Retinal pigment epithelial cell (primary cell): ENCODE measurements at regions not wholly inside any gene's neighbourhood (a gene's known extent, or its start where the extent isn't known, plus 50 kb on each side); places are given as distances from the start of the nearest gene placed in this dataset.

ENCODE experiments used
- DNase-seq: peaks from one replicate; pipeline ENCODE4 v3.0.0-alpha.2; 2010; ENCODE audit warnings: low read depth
- H3K4me3 ChIP-seq: 2 replicates; pipeline ENCODE4 v1.5.1; 2011; ENCODE audit warnings: mild to moderate bottlenecking, low read length, control low read depth, moderate library complexity
- TF ChIP-seq, protein P1 (sequence below): conservative IDR thresholded peaks from 2 replicates; pipeline ENCODE4 v1.5.1; 2011; ENCODE audit warnings: low read depth, low read length, control low read depth, inconsistent platforms

- no peak for DNase-seq
- TF ChIP-seq, protein P1, sequence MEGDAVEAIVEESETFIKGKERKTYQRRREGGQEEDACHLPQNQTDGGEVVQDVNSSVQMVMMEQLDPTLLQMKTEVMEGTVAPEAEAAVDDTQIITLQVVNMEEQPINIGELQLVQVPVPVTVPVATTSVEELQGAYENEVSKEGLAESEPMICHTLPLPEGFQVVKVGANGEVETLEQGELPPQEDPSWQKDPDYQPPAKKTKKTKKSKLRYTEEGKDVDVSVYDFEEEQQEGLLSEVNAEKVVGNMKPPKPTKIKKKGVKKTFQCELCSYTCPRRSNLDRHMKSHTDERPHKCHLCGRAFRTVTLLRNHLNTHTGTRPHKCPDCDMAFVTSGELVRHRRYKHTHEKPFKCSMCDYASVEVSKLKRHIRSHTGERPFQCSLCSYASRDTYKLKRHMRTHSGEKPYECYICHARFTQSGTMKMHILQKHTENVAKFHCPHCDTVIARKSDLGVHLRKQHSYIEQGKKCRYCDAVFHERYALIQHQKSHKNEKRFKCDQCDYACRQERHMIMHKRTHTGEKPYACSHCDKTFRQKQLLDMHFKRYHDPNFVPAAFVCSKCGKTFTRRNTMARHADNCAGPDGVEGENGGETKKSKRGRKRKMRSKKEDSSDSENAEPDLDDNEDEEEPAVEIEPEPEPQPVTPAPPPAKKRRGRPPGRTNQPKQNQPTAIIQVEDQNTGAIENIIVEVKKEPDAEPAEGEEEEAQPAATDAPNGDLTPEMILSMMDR: no peak
- H3K4me3 ChIP-seq: no peak overlapping the region
Measured at GRCh38 chrX:122046226-122046625, 998.8 kb downstream of the GLUD2 start.

GRCh38 chrX:122046815-122047214 lies 999.4 kb downstream of the GLUD2 start:
- DNase-seq: no peak
- TF ChIP-seq, protein P1: no peak
- H3K4me3 ChIP-seq: no peak overlapping the region

- DNase-seq: no peak
- TF ChIP-seq, protein P1: no peak
- no peak overlapping the region for H3K4me3 ChIP-seq
Measured at GRCh38 chrX:122047261-122047660, 999.9 kb downstream of the GLUD2 start.

DNA sequence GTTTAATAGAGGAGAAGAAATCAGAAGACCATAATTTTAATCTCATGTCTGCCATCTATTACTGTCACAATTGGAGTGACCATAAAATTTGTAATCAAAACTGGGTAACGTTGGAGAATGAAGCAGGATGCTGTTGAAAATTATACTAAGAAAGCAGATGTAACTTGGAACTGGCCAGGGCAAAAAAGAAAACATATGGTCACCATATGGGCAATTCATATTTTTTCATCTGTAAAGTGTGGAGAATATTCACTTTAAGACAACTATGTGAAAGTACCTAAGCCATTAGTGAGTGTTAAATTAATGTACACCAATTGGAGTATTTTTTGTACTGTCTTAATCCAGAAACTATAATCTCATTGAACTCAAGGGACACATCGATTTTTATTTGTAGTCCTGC lies 1008.0 kb downstream of the GLUD2 start:
- no peak overlapping the region for H3K4me3 ChIP-seq
- TF ChIP-seq, protein P1: no peak
- DNase-seq: no peak

- no peak overlapping the region for H3K4me3 ChIP-seq
- TF ChIP-seq, protein P1: no peak
Measured at GRCh38 chrX:122055979-122056715, 1008.7 kb downstream of the GLUD2 start.

GRCh38 chrX:122076241-122076640 lies 1028.8 kb downstream of the GLUD2 start:
- no peak overlapping the region for H3K4me3 ChIP-seq
- DNase-seq: no peak
- TF ChIP-seq, protein P1: no peak

More at GRCh38 chrX:122055979-122056715, 1008.7 kb downstream of the GLUD2 start:
- DNase-seq: no peak

DNA sequence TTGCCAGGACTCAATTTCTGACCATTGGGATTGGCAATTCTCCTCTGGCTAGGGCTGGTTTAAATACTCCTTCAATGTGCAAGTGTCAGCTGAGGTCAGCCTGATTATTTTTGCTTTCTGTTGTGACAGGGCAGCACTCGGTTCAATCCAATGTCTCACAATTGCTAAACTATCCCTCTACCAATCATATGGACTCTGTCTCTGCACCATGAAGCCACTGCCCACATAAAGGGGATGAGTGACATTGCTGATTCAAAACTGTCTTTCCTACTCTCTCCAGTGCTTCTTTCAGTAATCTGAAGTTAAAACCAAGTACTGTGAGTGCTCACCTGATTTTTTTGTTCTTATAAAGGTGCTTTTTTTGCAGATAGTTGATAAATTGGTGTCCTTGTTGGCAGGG lies 1030.7 kb downstream of the GLUD2 start:
- no peak overlapping the region for H3K4me3 ChIP-seq
- DNase-seq: no peak
- TF ChIP-seq, protein P1: no peak
